Stimulated activated memory B cell treated with anti-CD40 and anti-IgM and Interleukin-4, amounts not matched to agents 10 μg/mL and 1 μg/mL and 100 μg/mL, for 72 hours (primary cell): ENCODE measurements at regions not wholly inside any gene's neighbourhood (a gene's known extent, or its start where the extent isn't known, plus 50 kb on each side); places are given as distances from the start of the nearest gene placed in this dataset.

Source experiments
- ATAC-seq: fragments of 150-1000 bp; cut with Tn5 transposase; 2 replicates; pipeline ENCODE4 v1.10.0; 2021
- H3K27ac Mint-ChIP-seq: one replicate; pipeline ENCODE4 v1.8.0; 2022; ENCODE audit warnings: mild to moderate bottlenecking, mixed read lengths
- H3K27me3 Mint-ChIP-seq: one replicate; pipeline ENCODE4 v1.8.0; 2022; ENCODE audit warnings: mixed read lengths
- H3K36me3 Mint-ChIP-seq: one replicate; pipeline ENCODE4 v1.8.0; 2022; ENCODE audit warnings: mixed read lengths
- H3K4me1 Mint-ChIP-seq: one replicate; pipeline ENCODE4 v1.8.0; 2022; ENCODE audit warnings: mixed read lengths
- H3K4me3 Mint-ChIP-seq: one replicate; pipeline ENCODE4 v1.8.0; 2022; ENCODE audit warnings: mild to moderate bottlenecking, moderate library complexity, mixed read lengths
- H3K9me3 Mint-ChIP-seq: one replicate; pipeline ENCODE4 v1.8.0; 2022; ENCODE audit warnings: mixed read lengths

DNA sequence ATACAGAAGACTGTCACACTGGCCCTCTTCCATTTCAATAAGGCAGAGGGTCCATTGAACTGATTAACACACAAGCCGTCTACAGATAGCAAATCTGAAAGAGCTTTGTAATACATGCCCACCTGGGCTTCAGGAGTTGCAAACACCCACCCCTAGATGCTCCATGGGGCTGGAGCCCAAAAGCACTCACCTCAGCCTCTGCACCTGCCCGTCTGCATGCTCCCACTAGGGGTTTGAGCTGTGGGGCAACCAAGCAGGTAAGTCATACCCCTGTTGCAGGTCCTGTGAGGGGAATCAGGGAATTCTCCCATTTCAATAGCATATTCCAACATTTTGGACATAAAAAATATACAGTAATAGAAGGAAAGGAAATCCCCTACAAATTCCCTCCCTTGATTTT lies 243.0 kb upstream of the KCNIP4 start:
- Mint-ChIP-seq H3K27ac (no peak overlapping the region), H3K4me1 (no peaks in the 10 kb centered on the region), H3K27me3 (no peaks in the 10 kb centered on the region), H3K9me3 (no peaks in the 10 kb centered on the region), H3K4me3 (no peak overlapping the region), H3K36me3 (no peaks in the 10 kb centered on the region)
- ATAC-seq = no peak

DNA sequence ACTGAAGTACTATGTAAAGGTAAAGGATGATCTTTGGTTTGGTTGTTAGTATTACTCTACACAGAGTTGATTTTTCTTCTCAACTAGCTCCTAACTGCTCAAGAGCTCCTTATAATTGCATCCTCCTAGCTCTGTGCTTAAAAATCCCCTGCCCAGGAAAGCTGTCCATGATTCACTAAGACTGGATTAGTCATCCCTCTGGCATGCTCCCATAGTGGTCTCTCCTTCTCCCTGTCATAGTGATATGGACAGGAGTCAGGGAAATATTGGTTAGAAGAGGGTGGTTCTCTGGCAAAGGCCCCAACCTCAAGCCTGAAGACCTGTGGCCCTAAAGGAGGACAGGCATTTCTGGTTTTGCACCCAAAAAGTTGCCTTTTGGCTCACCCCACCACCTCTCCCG lies 242.3 kb upstream of the KCNIP4 start:
- Mint-ChIP-seq H3K4me3 (no peak overlapping the region), H3K9me3 (no peaks in the 10 kb centered on the region), H3K4me1 (no peaks in the 10 kb centered on the region), H3K36me3 (no peaks in the 10 kb centered on the region), H3K27me3 (no peaks in the 10 kb centered on the region), H3K27ac (no peak overlapping the region)
- ATAC-seq = no peak

GRCh38 chr4:22187203-22187820 lies 238.7 kb upstream of the KCNIP4 start:
- Mint-ChIP-seq H3K4me3 (no peak overlapping the region), H3K27me3 (no peaks in the 10 kb centered on the region), H3K9me3 (no peaks in the 10 kb centered on the region), H3K36me3 (no peaks in the 10 kb centered on the region), H3K27ac (no peak overlapping the region), H3K4me1 (no peaks in the 10 kb centered on the region)
- no peak for ATAC-seq

DNA sequence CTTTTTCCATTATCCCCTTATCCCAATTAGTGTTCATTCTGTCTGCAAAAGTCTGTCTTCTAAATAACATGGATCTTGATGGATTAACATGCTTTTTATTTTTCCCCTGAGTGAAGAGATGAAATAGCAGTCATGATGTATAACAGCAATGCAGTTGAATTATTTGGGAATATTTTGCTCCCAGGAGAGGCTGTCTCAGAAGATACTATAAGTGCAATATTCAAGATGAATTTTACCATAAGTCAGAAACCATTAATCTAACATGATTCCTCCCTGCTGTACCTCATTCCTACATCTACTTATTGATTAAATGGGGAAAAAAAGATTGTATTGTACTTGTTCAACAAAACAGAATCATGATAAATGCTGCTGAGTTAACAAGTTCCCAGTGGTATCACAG lies 233.2 kb upstream of the KCNIP4 start:
- Mint-ChIP-seq H3K9me3 (peaks cover 9% of the 10 kb centered on the region), H3K4me3 (no peak overlapping the region), H3K27ac (no peak overlapping the region), H3K4me1 (no peaks in the 10 kb centered on the region), H3K27me3 (no peaks in the 10 kb centered on the region), H3K36me3 (no peaks in the 10 kb centered on the region)
- no peak for ATAC-seq

GRCh38 chr4:22179124-22179874 lies 230.7 kb upstream of the KCNIP4 start:
- no peak overlapping the region for H3K27ac Mint-ChIP-seq
- H3K4me1 Mint-ChIP-seq = no peaks in the 10 kb centered on the region
- peaks cover 14% of the 10 kb centered on the region for H3K9me3 Mint-ChIP-seq
- ATAC-seq = no peak
- H3K4me3 Mint-ChIP-seq = no peak overlapping the region
- no peaks in the 10 kb centered on the region for H3K36me3 Mint-ChIP-seq
- no peaks in the 10 kb centered on the region for H3K27me3 Mint-ChIP-seq

DNA sequence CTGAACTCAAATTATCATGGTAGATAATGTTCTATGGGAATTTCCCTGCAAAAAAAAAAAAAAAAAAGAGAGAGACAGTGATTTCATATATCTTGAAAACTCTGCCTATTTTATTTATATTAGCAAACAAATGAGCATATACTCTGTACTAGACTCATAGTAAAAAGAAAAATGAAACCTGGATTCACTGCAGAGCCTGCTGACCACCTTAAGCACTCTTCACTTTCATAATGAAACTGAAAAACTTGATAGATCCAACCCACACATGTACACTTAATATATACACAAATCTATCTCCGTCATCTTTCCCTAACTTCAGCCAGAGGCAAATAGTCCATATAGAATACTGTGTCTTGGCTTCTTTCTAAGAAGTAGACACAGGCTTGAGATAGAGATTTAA lies 226.1 kb upstream of the KCNIP4 start:
- no peak for ATAC-seq
- no peaks in the 10 kb centered on the region for H3K4me1 Mint-ChIP-seq
- peaks cover 14% of the 10 kb centered on the region for H3K9me3 Mint-ChIP-seq
- H3K27ac Mint-ChIP-seq = no peak overlapping the region
- H3K27me3 Mint-ChIP-seq = no peaks in the 10 kb centered on the region
- H3K4me3 Mint-ChIP-seq = no peak overlapping the region
- H3K36me3 Mint-ChIP-seq = no peaks in the 10 kb centered on the region

- Mint-ChIP-seq H3K4me1 (no peaks in the 10 kb centered on the region), H3K9me3 (no peaks in the 10 kb centered on the region)
Observed at GRCh38 chr4:22170353-22170752, 221.8 kb upstream of the KCNIP4 start.

GRCh38 chr4:22167201-22167600 lies 218.6 kb upstream of the KCNIP4 start:
- no peaks in the 10 kb centered on the region for H3K4me1 Mint-ChIP-seq
- H3K9me3 Mint-ChIP-seq = peaks cover 6% of the 10 kb centered on the region
- no peak for ATAC-seq
- no peaks in the 10 kb centered on the region for H3K27me3 Mint-ChIP-seq
- no peak overlapping the region for H3K27ac Mint-ChIP-seq
- no peaks in the 10 kb centered on the region for H3K36me3 Mint-ChIP-seq
- no peak overlapping the region for H3K4me3 Mint-ChIP-seq

More at GRCh38 chr4:22170353-22170752, 221.8 kb upstream of the KCNIP4 start:
- ATAC-seq = no peak
- no peak overlapping the region for H3K4me3 Mint-ChIP-seq
- no peaks in the 10 kb centered on the region for H3K27me3 Mint-ChIP-seq
- H3K27ac Mint-ChIP-seq = no peak overlapping the region
- no peaks in the 10 kb centered on the region for H3K36me3 Mint-ChIP-seq

DNA sequence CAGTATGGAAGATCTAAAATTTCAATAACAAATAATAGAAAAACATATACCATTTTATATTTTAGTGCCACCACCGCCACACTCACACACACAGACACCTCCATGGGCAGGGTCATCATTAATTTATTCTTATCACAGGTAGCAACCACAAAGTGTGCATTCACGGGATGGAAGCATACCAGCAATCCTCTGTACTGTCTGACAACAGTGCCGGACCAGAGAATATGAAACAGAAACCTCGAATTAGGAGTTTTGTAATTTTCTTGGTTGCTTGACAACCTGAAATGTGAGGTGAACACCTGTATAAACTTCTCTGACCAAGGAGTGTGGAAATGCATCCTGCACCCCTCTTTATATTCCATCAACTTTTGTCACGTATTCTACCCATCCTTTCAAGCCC lies 213.9 kb upstream of the KCNIP4 start:
- ATAC-seq = no peak
- Mint-ChIP-seq H3K4me3 (no peak overlapping the region), H3K36me3 (no peaks in the 10 kb centered on the region), H3K9me3 (peaks cover 17% of the 10 kb centered on the region), H3K4me1 (no peaks in the 10 kb centered on the region), H3K27ac (no peak overlapping the region), H3K27me3 (no peaks in the 10 kb centered on the region)

- Mint-ChIP-seq H3K4me1 (no peaks in the 10 kb centered on the region), H3K27ac (no peak overlapping the region), H3K9me3 (peaks cover 4% of the 10 kb centered on the region), H3K36me3 (no peaks in the 10 kb centered on the region), H3K4me3 (no peak overlapping the region), H3K27me3 (no peaks in the 10 kb centered on the region)
- ATAC-seq = no peak
Observed at GRCh38 chr4:22130741-22131140, 182.2 kb upstream of the KCNIP4 start.

DNA sequence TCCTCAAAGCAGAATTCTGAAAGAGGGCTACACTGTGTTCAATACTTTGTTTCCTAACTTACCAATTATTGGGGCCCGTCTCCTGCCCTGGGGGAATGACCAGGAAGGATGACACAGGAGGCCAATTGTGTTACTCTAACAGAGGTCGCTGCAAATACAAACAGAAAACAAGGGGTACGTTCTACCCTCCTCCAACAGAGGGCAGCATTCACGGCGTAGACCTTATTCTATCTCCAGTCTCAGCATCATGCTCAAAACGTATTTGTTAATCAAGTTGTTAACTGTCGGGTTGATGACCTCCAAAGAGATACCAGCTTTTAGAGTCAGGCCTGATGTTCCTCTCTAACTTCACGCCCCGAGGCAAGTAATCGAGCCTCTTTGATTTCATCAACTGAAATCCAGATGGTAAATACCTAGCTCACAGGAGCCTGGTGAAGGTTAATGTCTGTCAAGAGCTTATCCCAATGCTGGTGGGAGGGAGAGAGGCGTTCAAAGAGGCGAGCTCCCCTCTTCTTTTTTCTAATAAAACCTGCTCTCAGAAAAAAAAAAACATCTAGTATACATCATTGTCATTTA lies 181.0 kb upstream of the KCNIP4 start:
- no peaks in the 10 kb centered on the region for H3K36me3 Mint-ChIP-seq
- no peak overlapping the region for H3K4me3 Mint-ChIP-seq
- no peak for ATAC-seq
- no peaks in the 10 kb centered on the region for H3K27me3 Mint-ChIP-seq
- H3K4me1 Mint-ChIP-seq = no peaks in the 10 kb centered on the region
- H3K9me3 Mint-ChIP-seq = peaks cover 4% of the 10 kb centered on the region
- no peak overlapping the region for H3K27ac Mint-ChIP-seq

DNA sequence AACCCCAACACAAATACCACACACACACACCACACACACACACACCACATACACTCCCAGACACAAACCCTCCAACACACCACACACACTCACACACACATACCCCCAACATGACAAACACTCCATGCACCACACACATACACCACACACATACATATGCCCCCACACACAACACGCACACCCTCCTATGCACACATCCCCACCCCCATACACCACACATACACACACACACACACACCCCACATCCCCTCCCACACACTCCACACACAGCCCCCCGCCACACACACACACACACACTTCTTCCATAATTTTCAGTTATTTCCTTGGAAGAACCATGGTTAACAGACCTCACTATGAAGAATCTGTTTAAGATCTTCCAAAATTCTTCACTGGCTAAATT lies 173.5 kb upstream of the KCNIP4 start:
- no peaks in the 10 kb centered on the region for H3K36me3 Mint-ChIP-seq
- H3K4me1 Mint-ChIP-seq = no peaks in the 10 kb centered on the region
- ATAC-seq = peak; percentile 50
- no peaks in the 10 kb centered on the region for H3K27me3 Mint-ChIP-seq
- H3K9me3 Mint-ChIP-seq = peaks cover 11% of the 10 kb centered on the region
- no peak overlapping the region for H3K4me3 Mint-ChIP-seq
- no peak overlapping the region for H3K27ac Mint-ChIP-seq

- H3K9me3 Mint-ChIP-seq = peaks cover 16% of the 10 kb centered on the region
- no peak for ATAC-seq
- H3K27ac Mint-ChIP-seq = no peak overlapping the region
- no peaks in the 10 kb centered on the region for H3K36me3 Mint-ChIP-seq
- no peaks in the 10 kb centered on the region for H3K27me3 Mint-ChIP-seq
- H3K4me3 Mint-ChIP-seq = no peak overlapping the region
- H3K4me1 Mint-ChIP-seq = no peaks in the 10 kb centered on the region
Observed at GRCh38 chr4:22115262-22115661, 166.7 kb upstream of the KCNIP4 start.

GRCh38 chr4:22103768-22104167 lies 155.2 kb upstream of the KCNIP4 start:
- Mint-ChIP-seq H3K27me3 (no peaks in the 10 kb centered on the region), H3K27ac (no peak overlapping the region), H3K4me3 (no peak overlapping the region), H3K36me3 (no peaks in the 10 kb centered on the region), H3K9me3 (no peaks in the 10 kb centered on the region), H3K4me1 (no peaks in the 10 kb centered on the region)
- no peak for ATAC-seq

- Mint-ChIP-seq H3K27ac (no peak overlapping the region), H3K27me3 (no peaks in the 10 kb centered on the region), H3K4me3 (no peak overlapping the region), H3K9me3 (no peaks in the 10 kb centered on the region), H3K4me1 (no peaks in the 10 kb centered on the region), H3K36me3 (no peaks in the 10 kb centered on the region)
- no peak for ATAC-seq
Observed at GRCh38 chr4:22099896-22100295, 151.3 kb upstream of the KCNIP4 start.

- Mint-ChIP-seq H3K36me3 (no peaks in the 10 kb centered on the region), H3K27me3 (no peaks in the 10 kb centered on the region), H3K9me3 (peaks cover 2% of the 10 kb centered on the region), H3K27ac (no peak overlapping the region), H3K4me3 (no peak overlapping the region), H3K4me1 (no peaks in the 10 kb centered on the region)
- ATAC-seq = no peak
Observed at GRCh38 chr4:22097596-22097995, 149.0 kb upstream of the KCNIP4 start.
